ENCODE measurements at regions not wholly inside any gene's neighbourhood (a gene's known extent, or its start where the extent isn't known, plus 50 kb on each side); places are given as distances from the start of the nearest gene placed in this dataset.

DNA sequence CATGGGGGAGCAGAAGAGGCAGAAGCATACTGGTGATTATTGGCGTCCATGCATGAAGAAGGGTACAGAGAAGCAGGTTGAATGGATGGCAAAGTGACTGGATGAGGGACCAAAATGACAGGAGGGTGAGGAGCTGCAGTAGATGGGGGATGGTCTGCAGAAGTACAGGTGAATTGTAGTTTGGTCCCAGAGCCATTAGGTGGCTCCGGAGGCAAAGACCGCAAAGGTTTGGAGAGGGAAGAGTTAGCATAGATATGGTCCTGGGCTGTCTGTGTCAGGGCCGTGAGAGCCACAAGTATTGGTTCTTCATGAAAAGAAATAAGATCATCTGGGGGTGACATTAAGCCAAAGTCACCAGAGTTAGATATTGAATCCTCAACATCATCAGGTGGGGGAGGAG lies 59.0 kb upstream of the ZNF726 start:
- DNase-seq = no peak

GRCh38 chr19:23851966-23852365 lies 62.7 kb upstream of the ZNF726 start:
- DNase-seq = no peak

- no peak for DNase-seq
Observed at GRCh38 chr19:23832717-23833327, 74.1 kb upstream of the ZNF681 start.

GRCh38 chr19:23823952-23824389 lies 65.3 kb upstream of the ZNF681 start:
- DNase-seq = no peak

DNA sequence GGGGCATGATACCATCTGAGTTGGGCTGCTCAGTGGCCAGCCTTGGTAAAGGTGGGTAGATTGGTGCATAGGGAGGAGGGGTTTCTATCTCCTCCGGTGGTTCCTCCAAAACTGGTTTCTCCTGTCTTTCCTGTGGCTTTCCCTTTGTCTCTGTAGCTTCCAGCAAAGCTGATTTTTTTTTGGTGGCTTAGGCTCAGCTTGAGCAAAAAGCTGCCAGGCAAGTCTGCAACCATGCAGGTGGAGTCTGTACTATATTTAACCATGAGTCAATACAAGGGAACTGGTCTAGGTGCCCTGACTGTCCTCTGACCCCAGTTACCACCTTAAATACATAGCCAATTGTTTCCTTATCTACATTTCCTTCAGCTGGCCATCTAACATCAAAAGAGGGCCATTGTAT lies 64.0 kb upstream of the ZNF681 start:
- no peak for DNase-seq

- peak; percentile 14 to 23 for DNase-seq
Observed at GRCh38 chr19:23817519-23817918, 58.8 kb upstream of the ZNF681 start.

DNA sequence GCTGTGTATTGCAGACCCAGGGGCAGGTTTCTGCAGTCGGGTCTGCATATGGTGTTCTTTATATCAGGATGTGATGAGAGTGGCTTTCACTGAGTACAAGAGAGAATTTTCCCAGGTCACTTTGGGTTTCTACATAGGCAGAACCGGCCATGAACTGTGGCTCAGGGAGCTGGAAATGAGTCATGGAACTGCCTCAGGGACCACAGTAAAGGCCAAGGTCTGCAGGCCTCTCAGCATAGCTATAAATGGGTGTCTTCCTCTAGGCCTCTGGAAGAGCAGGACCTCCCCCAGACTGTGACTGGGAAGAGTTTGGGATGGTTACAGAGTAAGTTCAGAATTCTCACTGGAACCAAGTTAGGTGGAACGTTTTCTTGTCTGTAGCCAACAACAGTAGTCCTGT lies 51.8 kb upstream of the ZNF681 start:
- no peak for DNase-seq
